ENCODE measurements at regions not wholly inside any gene's neighbourhood (a gene's known extent, or its start where the extent isn't known, plus 50 kb on each side); places are given as distances from the start of the nearest gene placed in this dataset.

DNA sequence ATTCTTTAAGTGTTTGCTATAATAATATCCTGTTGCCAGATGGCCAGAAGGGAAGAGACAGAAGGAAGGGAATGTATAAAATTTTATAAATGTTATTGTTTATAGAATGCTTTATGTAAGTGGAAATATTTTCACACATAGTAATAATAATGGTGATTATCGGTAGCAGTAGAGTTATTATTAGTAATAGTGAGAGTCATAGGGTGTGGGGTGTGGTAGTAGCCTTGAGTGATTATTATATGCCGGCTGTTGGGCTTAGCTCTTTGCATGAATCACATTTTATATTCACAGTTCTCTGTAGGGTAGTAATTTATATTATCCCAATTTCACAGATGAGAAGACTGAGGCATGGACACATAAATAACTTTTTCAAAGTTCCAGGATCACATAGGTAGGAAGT is 391.4 kb downstream of the C12orf75 start:
- Histone ChIP-seq H3K27me3 (ENCODE audit: insufficient read depth, low read length) (no peaks in the 10 kb centered on the region), H3K4me1 (ENCODE audit: insufficient read depth, low read length, severe bottlenecking) (no peaks in the 10 kb centered on the region), H3F3A (ENCODE audit: insufficient read depth, low read length) (no peaks in the 10 kb centered on the region), H3K4me3 (ENCODE audit: low read depth, low read length, poor library complexity, severe bottlenecking) (no peak overlapping the region), H3K27ac (ENCODE audit: low read depth, low read length, poor library complexity, severe bottlenecking) (no peak overlapping the region), H3K9ac (ENCODE audit: low read length) (no peak overlapping the region), H3K79me2 (ENCODE audit: insufficient read depth, low read length) (no peaks in the 10 kb centered on the region), H3K9me2 (ENCODE audit: low read depth, low read length) (no peaks in the 10 kb centered on the region), H3K4me2 (ENCODE audit: low read length) (no peak overlapping the region), H3K9me3 (ENCODE audit: low read length) (no peaks in the 10 kb centered on the region), H3K36me3 (ENCODE audit: insufficient read depth, low read length) (no peaks in the 10 kb centered on the region), H4K20me1 (ENCODE audit: insufficient read depth, low read length) (no peaks in the 10 kb centered on the region), H2AFZ (ENCODE audit: low read length) (no peak overlapping the region)
- TF ChIP-seq EZH2 (IDR thresholded peaks at IDR 0.05; ENCODE audit: borderline replicate concordance, low read length): no peak

- Histone ChIP-seq H3K4me1 (ENCODE audit: insufficient read depth, low read length, severe bottlenecking) (no peaks in the 10 kb centered on the region), H3K79me2 (ENCODE audit: insufficient read depth, low read length) (no peaks in the 10 kb centered on the region), H3K27ac (ENCODE audit: low read depth, low read length, poor library complexity, severe bottlenecking) (no peak overlapping the region), H3K4me3 (ENCODE audit: low read depth, low read length, poor library complexity, severe bottlenecking) (no peak overlapping the region), H3K9ac (ENCODE audit: low read length) (no peak overlapping the region), H3K36me3 (ENCODE audit: insufficient read depth, low read length) (no peaks in the 10 kb centered on the region), H3K27me3 (ENCODE audit: insufficient read depth, low read length) (no peaks in the 10 kb centered on the region), H3K9me3 (ENCODE audit: low read length) (no peaks in the 10 kb centered on the region), H3K4me2 (ENCODE audit: low read length) (no peak overlapping the region), H2AFZ (ENCODE audit: low read length) (no peak overlapping the region), H3F3A (ENCODE audit: insufficient read depth, low read length) (no peaks in the 10 kb centered on the region), H4K20me1 (ENCODE audit: insufficient read depth, low read length) (no peaks in the 10 kb centered on the region), H3K9me2 (ENCODE audit: low read depth, low read length) (no peaks in the 10 kb centered on the region)
- TF ChIP-seq, protein P1, sequence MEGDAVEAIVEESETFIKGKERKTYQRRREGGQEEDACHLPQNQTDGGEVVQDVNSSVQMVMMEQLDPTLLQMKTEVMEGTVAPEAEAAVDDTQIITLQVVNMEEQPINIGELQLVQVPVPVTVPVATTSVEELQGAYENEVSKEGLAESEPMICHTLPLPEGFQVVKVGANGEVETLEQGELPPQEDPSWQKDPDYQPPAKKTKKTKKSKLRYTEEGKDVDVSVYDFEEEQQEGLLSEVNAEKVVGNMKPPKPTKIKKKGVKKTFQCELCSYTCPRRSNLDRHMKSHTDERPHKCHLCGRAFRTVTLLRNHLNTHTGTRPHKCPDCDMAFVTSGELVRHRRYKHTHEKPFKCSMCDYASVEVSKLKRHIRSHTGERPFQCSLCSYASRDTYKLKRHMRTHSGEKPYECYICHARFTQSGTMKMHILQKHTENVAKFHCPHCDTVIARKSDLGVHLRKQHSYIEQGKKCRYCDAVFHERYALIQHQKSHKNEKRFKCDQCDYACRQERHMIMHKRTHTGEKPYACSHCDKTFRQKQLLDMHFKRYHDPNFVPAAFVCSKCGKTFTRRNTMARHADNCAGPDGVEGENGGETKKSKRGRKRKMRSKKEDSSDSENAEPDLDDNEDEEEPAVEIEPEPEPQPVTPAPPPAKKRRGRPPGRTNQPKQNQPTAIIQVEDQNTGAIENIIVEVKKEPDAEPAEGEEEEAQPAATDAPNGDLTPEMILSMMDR (IDR thresholded peaks at IDR 0.05; ENCODE audit: low read length): no peak
- no peak for TF ChIP-seq EZH2 (IDR thresholded peaks at IDR 0.05; ENCODE audit: borderline replicate concordance, low read length)
Measured at GRCh38 chr12:105723066-105723465, 392.6 kb downstream of the C12orf75 start.

DNA sequence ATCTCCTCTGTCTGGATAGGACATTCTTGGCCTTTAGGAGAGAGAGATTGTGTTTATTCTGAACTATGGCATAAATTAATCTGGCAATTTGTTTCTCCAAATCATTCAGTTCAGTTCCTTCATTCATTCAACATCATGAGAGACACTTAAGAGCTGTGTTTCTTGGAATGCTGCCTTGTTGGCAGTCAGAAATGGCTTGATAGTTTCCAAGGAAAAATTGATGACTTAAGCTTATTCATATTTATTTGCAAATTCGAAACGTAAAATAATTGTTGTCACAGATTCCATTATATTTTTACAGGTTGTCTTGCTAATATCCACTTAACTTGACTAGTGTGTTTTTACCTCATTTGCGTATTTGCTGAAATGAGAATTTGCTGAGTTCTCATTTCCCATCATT is 393.0 kb downstream of the C12orf75 start:
- Histone ChIP-seq H3K36me3 (ENCODE audit: insufficient read depth, low read length) (no peaks in the 10 kb centered on the region), H3K27me3 (ENCODE audit: insufficient read depth, low read length) (no peaks in the 10 kb centered on the region), H3K4me1 (ENCODE audit: insufficient read depth, low read length, severe bottlenecking) (no peaks in the 10 kb centered on the region), H3K27ac (ENCODE audit: low read depth, low read length, poor library complexity, severe bottlenecking) (no peak overlapping the region), H3F3A (ENCODE audit: insufficient read depth, low read length) (no peaks in the 10 kb centered on the region), H3K79me2 (ENCODE audit: insufficient read depth, low read length) (no peaks in the 10 kb centered on the region), H3K9me2 (ENCODE audit: low read depth, low read length) (no peaks in the 10 kb centered on the region), H3K9me3 (ENCODE audit: low read length) (no peaks in the 10 kb centered on the region), H4K20me1 (ENCODE audit: insufficient read depth, low read length) (no peaks in the 10 kb centered on the region), H3K9ac (ENCODE audit: low read length) (no peak overlapping the region), H3K4me2 (ENCODE audit: low read length) (no peak overlapping the region), H2AFZ (ENCODE audit: low read length) (no peak overlapping the region), H3K4me3 (ENCODE audit: low read depth, low read length, poor library complexity, severe bottlenecking) (no peak overlapping the region)
- TF ChIP-seq, protein P1 (IDR thresholded peaks at IDR 0.05; ENCODE audit: low read length): no peak
- TF ChIP-seq EZH2 (IDR thresholded peaks at IDR 0.05; ENCODE audit: borderline replicate concordance, low read length): no peak

DNA sequence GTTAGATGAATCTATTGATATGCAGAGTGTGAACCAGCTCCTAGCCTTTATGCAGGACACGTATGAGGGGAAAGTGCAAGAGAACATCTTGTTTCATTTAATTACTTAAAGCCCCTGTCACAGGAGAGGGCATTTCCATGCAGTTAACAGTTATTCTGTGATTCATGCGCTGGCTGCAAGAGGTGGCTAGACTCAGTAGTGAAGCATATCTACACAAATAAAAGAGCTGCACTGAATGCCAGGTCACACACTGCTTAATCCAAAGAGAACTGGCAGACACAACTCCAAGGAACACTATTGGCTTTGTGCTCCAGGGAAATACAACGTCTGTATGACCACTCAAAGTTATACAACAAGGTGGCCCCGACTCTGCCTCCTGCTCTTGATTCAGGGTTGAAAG is 394.1 kb downstream of the C12orf75 start:
- Histone ChIP-seq H3K79me2 (ENCODE audit: insufficient read depth, low read length) (no peaks in the 10 kb centered on the region), H3K36me3 (ENCODE audit: insufficient read depth, low read length) (no peaks in the 10 kb centered on the region), H2AFZ (ENCODE audit: low read length) (no peak overlapping the region), H3K9me3 (ENCODE audit: low read length) (no peaks in the 10 kb centered on the region), H3K4me1 (ENCODE audit: insufficient read depth, low read length, severe bottlenecking) (no peaks in the 10 kb centered on the region), H3K4me2 (ENCODE audit: low read length) (no peak overlapping the region), H3K9me2 (ENCODE audit: low read depth, low read length) (no peaks in the 10 kb centered on the region), H3K9ac (ENCODE audit: low read length) (no peak overlapping the region), H3K27ac (ENCODE audit: low read depth, low read length, poor library complexity, severe bottlenecking) (no peak overlapping the region), H3F3A (ENCODE audit: insufficient read depth, low read length) (no peaks in the 10 kb centered on the region), H3K27me3 (ENCODE audit: insufficient read depth, low read length) (no peaks in the 10 kb centered on the region), H4K20me1 (ENCODE audit: insufficient read depth, low read length) (no peaks in the 10 kb centered on the region), H3K4me3 (ENCODE audit: low read depth, low read length, poor library complexity, severe bottlenecking) (no peak overlapping the region)
- no peak for TF ChIP-seq EZH2 (IDR thresholded peaks at IDR 0.05; ENCODE audit: borderline replicate concordance, low read length)
- TF ChIP-seq, protein P1 (IDR thresholded peaks at IDR 0.05; ENCODE audit: low read length): no peak

Measured in OCI-LY1 (cell line).